SH-SY5Y (cell line): ENCODE measurements at regions not wholly inside any gene's neighbourhood (a gene's known extent, or its start where the extent isn't known, plus 50 kb on each side); places are given as distances from the start of the nearest gene placed in this dataset.

Experiments
- GATA2 ChIP-seq: IDR thresholded peaks from 2 replicates; pipeline ENCODE4 v1.6.1; 2011; ENCODE audit warnings: mild to moderate bottlenecking, low read depth, low read length
- GATA3 ChIP-seq: IDR thresholded peaks from 2 replicates; pipeline ENCODE4 v1.6.1; 2011; ENCODE audit warnings: low read depth, mild to moderate bottlenecking, low read length, moderate library complexity

GRCh38 chr9:107700847-107701246, 211.3 kb upstream of the KLF4 start:
- TF ChIP-seq GATA2 (no peak), GATA3 (no peak)
